Transverse colon (tissue), 4 donors: ENCODE measurements at regions not wholly inside any gene's neighbourhood (a gene's known extent, or its start where the extent isn't known, plus 50 kb on each side); places are given as distances from the start of the nearest gene placed in this dataset.

Experiments
- DNase-seq: peaks from one replicate; pipeline ENCODE4 v3.0.0-alpha.2; 2019
- H3K27ac ChIP-seq, 4 donors: fragments of 200-600 bp; sonication (generic); 2 replicates each; pipeline ENCODE4 v1.5.1; 2016 to 2018; ENCODE audit warnings: inconsistent platforms in 4 of 4
- H3K27me3 ChIP-seq: fragments of 200-600 bp; sonication (generic); 2 replicates; pipeline ENCODE4 v1.5.1; 2017; ENCODE audit warnings: inconsistent platforms
- H3K36me3 ChIP-seq, 4 donors: fragments of 200-600 bp; sonication (generic); 2 replicates each; pipeline ENCODE4 v1.5.1; 2017 to 2019; ENCODE audit warnings: inconsistent platforms in 4 of 4
- H3K4me1 ChIP-seq, 4 donors: fragments of 200-600 bp; sonication (generic); 2 replicates each; pipeline ENCODE4 v1.5.1; 2017 to 2020; ENCODE audit warnings: inconsistent platforms in 4 of 4
- H3K4me3 ChIP-seq, 4 donors: fragments of 200-600 bp; sonication (generic); 1 replicate in 1 of 4; 2 replicates in 3 of 4; pipeline versions ENCODE4 v1.5.1 to v1.6.1; 2017 to 2019; ENCODE audit warnings: inconsistent platforms in 4 of 4
- H3K9me3 ChIP-seq, 2 donors: fragments of 200-600 bp; sonication (generic); 2 replicates each; pipeline ENCODE4 v1.5.1; 2017 to 2019; ENCODE audit warnings: inconsistent platforms in 2 of 2
- CTCF ChIP-seq, 5 experiments: fragments of 200-600 bp in 3 of 5; fragments of 450-650 bp in 2 of 5; sonication (generic) in 3 of 5; IDR thresholded peaks; 1 replicate in 2 of 5; 2 replicates in 3 of 5; pipeline ENCODE4 v1.5.1; 2016 to 2017; ENCODE audit warnings: antibody characterized with exemption in 5 of 5, inconsistent platforms in 3 of 5, mild to moderate bottlenecking in 2 of 5, moderate library complexity in 1 of 5
- EP300 ChIP-seq: sonication (generic); formaldehyde crosslinking; IDR thresholded peaks from one replicate; pipeline ENCODE4 v1.6.1; 2017; ENCODE audit warnings: antibody characterized with exemption, low read depth
- POLR2A ChIP-seq: fragments of 450-650 bp; IDR thresholded peaks from one replicate; pipeline ENCODE4 v1.6.1; 2016; ENCODE audit warnings: antibody characterized with exemption, mild to moderate bottlenecking, moderate library complexity
- POLR2AphosphoS5 ChIP-seq, 3 donors: sonication (generic); formaldehyde crosslinking; IDR thresholded peaks; one replicate each; pipeline ENCODE4 v1.6.1; 2016; ENCODE audit warnings: antibody characterized with exemption in 3 of 3
- WGBS, 2 donors: methylation state at CpG; one replicate each; pipeline ENCODE4 v1.1.5; 2018; ENCODE audit warnings: low coverage in 1 of 2; 5-methylcytosine and 5-hydroxymethylcytosine counted together
- in situ Hi-C, 4 donors: fragments of 200-750 bp; cut with MboI; loops; one replicate each; pipeline versions ENCODE4 v1.15.0 to v1.15.1; 2017; ENCODE audit warnings: low sequenced_read_pairs in 3 of 4, low pct_ligation_motif_present in 1 of 4, low pct_unique_long_range_greater_than_20kb in 1 of 4
- intact Hi-C: fragments of 100-400 bp; cut with DNase I; formaldehyde crosslinking; loops from one replicate; pipeline ENCODE4 v1.15.1; 2023; ENCODE audit warnings: low total_unique reads

- in situ Hi-C loops: no loop called here
- H3K9me3 ChIP-seq: no peaks in the 10 kb centered on the region
- no peak overlapping the region for H3K27ac ChIP-seq
Measured at GRCh38 chr3:89803711-89804110, 696.3 kb downstream of the EPHA3 start.

GRCh38 chr3:89806166-89806565 lies 698.7 kb downstream of the EPHA3 start:
- WGBS, 2 donors: 62 to 71% methylated on average over 1 of the region's 1 CpG
- TF ChIP-seq POLR2A (no peak), CTCF (IDR thresholded peaks at IDR 0.05) (no peak), POLR2AphosphoS5 (IDR thresholded peaks at IDR 0.05) (no peak), EP300 (no peak)
- Histone ChIP-seq H3K9me3 (no peaks in the 10 kb centered on the region), H3K4me3 (no peak overlapping the region), H3K4me1 (no peaks in the 10 kb centered on the region), H3K36me3 (no peaks in the 10 kb centered on the region), H3K27ac (no peak overlapping the region), H3K27me3 (no peaks in the 10 kb centered on the region)
- intact Hi-C loops (no loop called here), in situ Hi-C loops (no loop called here)
- no peak for DNase-seq

More at GRCh38 chr3:89803711-89804110, 696.3 kb downstream of the EPHA3 start:
- Histone ChIP-seq H3K27me3 (no peaks in the 10 kb centered on the region), H3K4me3 (no peak overlapping the region), H3K4me1 (no peaks in the 10 kb centered on the region), H3K36me3 (no peaks in the 10 kb centered on the region)
- DNase-seq: no peak
- WGBS, 2 donors: 25 to 39% methylated on average over 3 of the region's 3 CpGs
- no peak for TF ChIP-seq POLR2AphosphoS5 (IDR thresholded peaks at IDR 0.05)
- TF ChIP-seq CTCF (IDR thresholded peaks at IDR 0.05): no peak
- TF ChIP-seq POLR2A: no peak
- TF ChIP-seq EP300: no peak
- intact Hi-C loops: no loop called here

- H3K36me3 ChIP-seq: no peaks in the 10 kb centered on the region
- intact Hi-C loops: no loop called here
- H3K27me3 ChIP-seq: no peaks in the 10 kb centered on the region
- TF ChIP-seq EP300 (no peak), POLR2AphosphoS5 (IDR thresholded peaks at IDR 0.05) (no peak), CTCF (IDR thresholded peaks at IDR 0.05) (no peak), POLR2A (no peak)
- H3K27ac ChIP-seq: no peak overlapping the region
- DNase-seq: no peak
- H3K9me3 ChIP-seq: no peaks in the 10 kb centered on the region
- H3K4me3 ChIP-seq: no peak overlapping the region
- in situ Hi-C loops: no loop called here
- no peaks in the 10 kb centered on the region for H3K4me1 ChIP-seq
Measured at GRCh38 chr3:89808680-89809197, 701.3 kb downstream of the EPHA3 start.

- intact Hi-C loops (no loop called here), in situ Hi-C loops (no loop called here)
- Histone ChIP-seq H3K27ac (no peak overlapping the region), H3K27me3 (no peaks in the 10 kb centered on the region), H3K9me3 (no peaks in the 10 kb centered on the region), H3K36me3 (no peaks in the 10 kb centered on the region), H3K4me3 (no peak overlapping the region), H3K4me1 (no peaks in the 10 kb centered on the region)
- TF ChIP-seq POLR2A: no peak
- TF ChIP-seq POLR2AphosphoS5 (IDR thresholded peaks at IDR 0.05): no peak
- TF ChIP-seq CTCF (IDR thresholded peaks at IDR 0.05): no peak
- TF ChIP-seq EP300: no peak
- no peak for DNase-seq
- 79 to 81% methylated on average over 1 of the region's 1 CpG for WGBS, 2 donors
Measured at GRCh38 chr3:89813500-89813899, 706.1 kb downstream of the EPHA3 start.
